ENCODE measurements at regions not wholly inside any gene's neighbourhood (a gene's known extent, or its start where the extent isn't known, plus 50 kb on each side); places are given as distances from the start of the nearest gene placed in this dataset.

DNA sequence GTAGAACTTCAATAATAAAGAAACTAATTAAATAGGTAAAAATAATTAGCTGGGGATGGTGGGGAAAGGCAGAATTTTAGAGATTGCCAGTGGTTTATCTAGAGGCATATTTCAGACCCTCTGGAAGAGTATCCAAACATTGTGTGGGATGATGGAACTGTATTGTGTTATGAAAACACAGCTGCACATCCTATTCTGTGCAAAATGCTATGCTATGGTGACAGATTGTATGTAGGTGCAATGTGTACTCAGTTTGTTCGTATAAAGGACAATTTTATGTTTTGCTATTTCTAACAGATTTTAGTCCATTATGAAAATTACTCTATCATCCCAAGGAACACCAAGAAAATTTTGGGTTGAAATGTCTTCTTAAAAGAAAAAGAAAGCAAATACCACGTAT is 1054.7 kb downstream of the PDHA2 start:
- no peak for DNase-seq (ENCODE audit: low read depth, low spot score)
- TF ChIP-seq SUZ12 (IDR thresholded peaks at IDR 0.05; ENCODE audit: extremely low read depth, insufficient read depth, insufficient read length): no peak
- no peak for TF ChIP-seq YY1 (IDR thresholded peaks at IDR 0.05; ENCODE audit: insufficient read depth, insufficient read length)
- no peak for TF ChIP-seq ZNF274 (IDR thresholded peaks at IDR 0.05; ENCODE audit: low read depth, low read length)
- H3K4me1 ChIP-seq (ENCODE audit: insufficient read depth, insufficient read length): no peaks in the 10 kb centered on the region

DNA sequence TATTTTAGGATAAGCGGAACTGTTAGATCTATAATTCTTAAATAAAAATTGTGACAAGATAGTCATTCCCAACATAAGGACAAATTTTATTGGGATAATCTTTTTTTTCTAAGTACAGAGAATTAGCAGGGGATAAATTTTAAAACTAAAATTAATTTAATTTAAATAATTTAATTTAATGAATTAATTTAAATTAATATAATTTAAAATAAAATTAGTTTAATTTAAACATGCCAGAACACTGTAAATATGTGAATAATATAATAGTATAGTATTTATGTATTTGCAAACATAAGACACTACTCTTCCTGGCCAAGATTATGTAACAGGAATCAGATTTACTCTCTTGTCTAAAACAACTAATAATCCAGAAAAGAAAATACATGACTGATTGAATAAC is 1055.9 kb downstream of the PDHA2 start:
- Histone ChIP-seq H3K27me3 (ENCODE audit: insufficient read depth, insufficient read length) (no peaks in the 10 kb centered on the region), H3K9me3 (ENCODE audit: insufficient read depth, low read length) (no peaks in the 10 kb centered on the region), H3K36me3 (ENCODE audit: insufficient read depth, insufficient read length, low read length) (no peaks in the 10 kb centered on the region), H3K9ac (ENCODE audit: insufficient read length, low read depth) (no peak overlapping the region), H3K4me1 (ENCODE audit: insufficient read depth, insufficient read length) (no peaks in the 10 kb centered on the region), H3K4me3 (ENCODE audit: insufficient read length, low read depth) (no peak overlapping the region)
- DNase-seq (ENCODE audit: low read depth, low spot score): no peak
- TF ChIP-seq ZNF274 (IDR thresholded peaks at IDR 0.05; ENCODE audit: low read depth, low read length): no peak
- no peak for TF ChIP-seq SUZ12 (IDR thresholded peaks at IDR 0.05; ENCODE audit: extremely low read depth, insufficient read depth, insufficient read length)
- TF ChIP-seq YY1 (IDR thresholded peaks at IDR 0.05; ENCODE audit: insufficient read depth, insufficient read length): no peak

More for the DNA sequence above, 1054.7 kb downstream of the PDHA2 start:
- Histone ChIP-seq H3K9me3 (ENCODE audit: insufficient read depth, low read length) (no peaks in the 10 kb centered on the region), H3K9ac (ENCODE audit: insufficient read length, low read depth) (no peak overlapping the region), H3K36me3 (ENCODE audit: insufficient read depth, insufficient read length, low read length) (no peaks in the 10 kb centered on the region), H3K4me3 (ENCODE audit: insufficient read length, low read depth) (no peak overlapping the region), H3K27me3 (ENCODE audit: insufficient read depth, insufficient read length) (no peaks in the 10 kb centered on the region)

DNA sequence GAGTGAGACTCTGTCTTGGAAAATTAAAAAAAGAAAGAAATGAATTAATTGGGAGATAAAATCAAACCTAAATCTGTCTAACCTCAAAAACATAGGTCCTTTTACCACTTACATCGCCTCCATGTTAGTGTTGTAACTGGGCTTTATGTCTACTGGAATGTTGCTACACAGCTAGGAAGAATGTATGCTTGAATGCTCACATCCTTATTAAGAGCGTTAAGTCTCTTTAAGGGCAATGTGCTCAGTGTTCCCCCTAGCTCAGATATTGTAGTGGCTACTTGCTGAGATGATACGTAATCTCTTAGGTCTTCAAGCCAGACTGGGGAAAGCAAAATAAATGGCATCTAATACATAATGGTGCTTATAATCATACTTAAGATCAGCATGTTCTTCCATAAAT is 1072.8 kb downstream of the PDHA2 start:
- Histone ChIP-seq H3K4me1 (ENCODE audit: insufficient read depth, insufficient read length) (no peaks in the 10 kb centered on the region), H3K27me3 (ENCODE audit: insufficient read depth, insufficient read length) (no peaks in the 10 kb centered on the region), H3K4me3 (ENCODE audit: insufficient read length, low read depth) (no peak overlapping the region), H3K9me3 (ENCODE audit: insufficient read depth, low read length) (no peaks in the 10 kb centered on the region), H3K36me3 (ENCODE audit: insufficient read depth, insufficient read length, low read length) (no peaks in the 10 kb centered on the region), H3K9ac (ENCODE audit: insufficient read length, low read depth) (no peak overlapping the region)
- no peak for DNase-seq (ENCODE audit: low read depth, low spot score)
- TF ChIP-seq ZNF274 (IDR thresholded peaks at IDR 0.05; ENCODE audit: low read depth, low read length) (no peak), YY1 (IDR thresholded peaks at IDR 0.05; ENCODE audit: insufficient read depth, insufficient read length) (no peak), SUZ12 (IDR thresholded peaks at IDR 0.05; ENCODE audit: extremely low read depth, insufficient read depth, insufficient read length) (no peak)

DNA sequence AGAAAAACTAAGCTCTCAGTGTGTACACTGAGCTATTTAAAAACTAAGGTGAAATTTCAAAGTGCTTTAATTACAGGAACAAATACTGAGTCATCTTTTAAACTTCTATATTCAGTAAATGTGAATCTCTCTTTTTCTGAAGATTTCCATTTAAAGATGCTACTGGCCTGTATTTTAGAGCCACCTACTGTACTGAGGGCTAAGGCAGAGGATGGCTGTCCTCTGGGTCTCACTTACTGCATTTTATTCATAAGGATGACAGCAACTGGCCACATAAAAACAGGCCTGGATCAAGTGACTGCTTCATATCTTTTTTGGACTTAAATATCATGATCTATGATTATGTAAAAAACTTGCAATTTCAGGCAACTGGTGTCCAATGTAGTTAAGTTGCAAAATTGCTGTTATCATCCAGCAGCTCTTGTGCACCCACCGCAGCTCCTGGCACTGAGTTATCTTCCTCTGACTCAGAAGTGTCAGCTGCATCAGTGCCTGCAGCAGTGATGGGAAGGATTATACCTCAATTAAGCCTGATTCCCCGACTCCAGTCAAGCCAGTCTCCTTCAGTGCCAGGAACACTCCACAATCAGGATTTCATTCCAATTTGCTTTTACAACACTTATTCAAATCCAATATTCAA is 1073.7 kb downstream of the PDHA2 start:
- no peak for TF ChIP-seq YY1 (IDR thresholded peaks at IDR 0.05; ENCODE audit: insufficient read depth, insufficient read length)
- TF ChIP-seq ZNF274 (IDR thresholded peaks at IDR 0.05; ENCODE audit: low read depth, low read length): no peak
- TF ChIP-seq SUZ12 (IDR thresholded peaks at IDR 0.05; ENCODE audit: extremely low read depth, insufficient read depth, insufficient read length): no peak
- Histone ChIP-seq H3K27me3 (ENCODE audit: insufficient read depth, insufficient read length) (no peaks in the 10 kb centered on the region), H3K36me3 (ENCODE audit: insufficient read depth, insufficient read length, low read length) (no peaks in the 10 kb centered on the region), H3K9ac (ENCODE audit: insufficient read length, low read depth) (no peak overlapping the region), H3K9me3 (ENCODE audit: insufficient read depth, low read length) (no peaks in the 10 kb centered on the region), H3K4me1 (ENCODE audit: insufficient read depth, insufficient read length) (no peaks in the 10 kb centered on the region), H3K4me3 (ENCODE audit: insufficient read length, low read depth) (no peak overlapping the region)
- no peak for DNase-seq (ENCODE audit: low read depth, low spot score)

DNA sequence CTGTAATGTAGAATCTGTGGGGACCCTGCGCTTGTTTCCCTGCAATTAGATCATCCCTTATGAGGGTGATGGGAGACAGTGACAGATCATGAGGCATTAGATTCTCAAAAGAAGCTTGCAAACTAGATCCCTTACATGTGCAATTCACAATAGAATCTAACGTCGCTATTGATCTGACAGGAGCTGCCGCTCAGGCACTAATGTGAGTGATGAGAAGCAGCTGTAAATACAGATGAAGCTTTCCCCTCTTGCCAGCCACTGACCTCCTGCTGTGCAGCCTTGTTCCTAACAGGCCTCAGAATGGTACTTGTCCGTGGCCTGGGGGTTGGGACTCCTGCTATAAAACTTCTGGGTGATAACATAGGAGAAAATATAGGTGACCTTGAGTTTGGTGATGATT is 1076.8 kb downstream of the PDHA2 start:
- no peaks in the 10 kb centered on the region for H3K27me3 ChIP-seq (ENCODE audit: insufficient read depth, insufficient read length)
- H3K4me3 ChIP-seq (ENCODE audit: insufficient read length, low read depth): no peak overlapping the region
- no peaks in the 10 kb centered on the region for H3K9me3 ChIP-seq (ENCODE audit: insufficient read depth, low read length)
- H3K9ac ChIP-seq (ENCODE audit: insufficient read length, low read depth): no peak overlapping the region
- no peaks in the 10 kb centered on the region for H3K36me3 ChIP-seq (ENCODE audit: insufficient read depth, insufficient read length, low read length)
- no peaks in the 10 kb centered on the region for H3K4me1 ChIP-seq (ENCODE audit: insufficient read depth, insufficient read length)
- no peak for TF ChIP-seq ZNF274 (IDR thresholded peaks at IDR 0.05; ENCODE audit: low read depth, low read length)
- TF ChIP-seq SUZ12 (IDR thresholded peaks at IDR 0.05; ENCODE audit: extremely low read depth, insufficient read depth, insufficient read length): no peak
- TF ChIP-seq YY1 (IDR thresholded peaks at IDR 0.05; ENCODE audit: insufficient read depth, insufficient read length): no peak
- peak; percentile 6 for DNase-seq (ENCODE audit: low read depth, low spot score)

DNA sequence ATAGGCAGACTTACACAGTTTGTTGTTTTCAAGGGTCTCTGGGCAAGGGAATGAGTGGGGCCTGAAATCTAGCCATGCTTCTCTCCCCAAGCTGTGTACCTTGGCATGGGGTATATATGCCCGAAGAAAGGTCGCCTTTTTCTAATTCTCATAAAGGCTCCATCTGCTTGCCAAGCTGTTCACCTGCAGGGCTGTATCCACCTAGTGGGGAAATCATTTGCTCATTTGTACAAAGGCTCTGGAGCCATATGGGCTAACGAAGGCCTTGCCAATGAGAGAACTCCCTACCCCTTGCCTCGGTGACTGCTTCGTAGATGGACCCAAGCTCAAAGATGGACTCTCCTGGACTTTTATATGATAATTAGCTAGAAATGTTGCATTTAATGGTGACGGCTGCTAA is 1097.0 kb downstream of the PDHA2 start:
- no peaks in the 10 kb centered on the region for H3K4me1 ChIP-seq (ENCODE audit: insufficient read depth, insufficient read length)
- H3K9me3 ChIP-seq (ENCODE audit: insufficient read depth, low read length): no peaks in the 10 kb centered on the region
- no peak overlapping the region for H3K9ac ChIP-seq (ENCODE audit: insufficient read length, low read depth)
- no peak for DNase-seq (ENCODE audit: low read depth, low spot score)
- no peak overlapping the region for H3K4me3 ChIP-seq (ENCODE audit: insufficient read length, low read depth)
- no peaks in the 10 kb centered on the region for H3K36me3 ChIP-seq (ENCODE audit: insufficient read depth, insufficient read length, low read length)
- TF ChIP-seq SUZ12 (IDR thresholded peaks at IDR 0.05; ENCODE audit: extremely low read depth, insufficient read depth, insufficient read length): no peak
- no peak for TF ChIP-seq ZNF274 (IDR thresholded peaks at IDR 0.05; ENCODE audit: low read depth, low read length)
- TF ChIP-seq YY1 (IDR thresholded peaks at IDR 0.05; ENCODE audit: insufficient read depth, insufficient read length): no peak
- no peaks in the 10 kb centered on the region for H3K27me3 ChIP-seq (ENCODE audit: insufficient read depth, insufficient read length)

DNA sequence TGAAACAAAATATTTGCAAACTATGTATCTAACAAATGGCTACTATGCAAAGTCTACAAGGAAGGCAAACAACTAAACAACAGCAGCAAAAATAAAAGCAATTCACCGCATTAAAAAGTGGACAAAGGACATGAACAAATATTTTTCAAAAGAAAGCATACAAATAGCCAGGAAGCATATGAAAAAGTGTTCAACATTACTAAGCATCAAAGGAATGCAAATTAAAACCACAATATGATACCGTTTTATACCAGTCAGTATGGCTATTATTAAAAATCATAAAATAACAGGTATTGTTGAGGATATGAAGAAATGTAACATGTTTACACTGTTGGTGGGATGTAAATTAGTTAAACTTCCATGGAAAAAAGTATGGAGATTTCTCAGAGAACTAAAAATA is 1106.7 kb downstream of the PDHA2 start:
- no peaks in the 10 kb centered on the region for H3K4me1 ChIP-seq (ENCODE audit: insufficient read depth, insufficient read length)
- no peak overlapping the region for H3K4me3 ChIP-seq (ENCODE audit: insufficient read length, low read depth)
- no peaks in the 10 kb centered on the region for H3K36me3 ChIP-seq (ENCODE audit: insufficient read depth, insufficient read length, low read length)
- no peaks in the 10 kb centered on the region for H3K27me3 ChIP-seq (ENCODE audit: insufficient read depth, insufficient read length)
- H3K9ac ChIP-seq (ENCODE audit: insufficient read length, low read depth): no peak overlapping the region
- no peaks in the 10 kb centered on the region for H3K9me3 ChIP-seq (ENCODE audit: insufficient read depth, low read length)
- TF ChIP-seq YY1 (IDR thresholded peaks at IDR 0.05; ENCODE audit: insufficient read depth, insufficient read length) (no peak), ZNF274 (IDR thresholded peaks at IDR 0.05; ENCODE audit: low read depth, low read length) (no peak), SUZ12 (IDR thresholded peaks at IDR 0.05; ENCODE audit: extremely low read depth, insufficient read depth, insufficient read length) (no peak)
- DNase-seq (ENCODE audit: low read depth, low spot score): no peak
